H1 (cell line): ENCODE measurements at regions not wholly inside any gene's neighbourhood (a gene's known extent, or its start where the extent isn't known, plus 50 kb on each side); places are given as distances from the start of the nearest gene placed in this dataset.

Source experiments
- CTCF ChIA-PET: fragments of 300-600 bp; sonication (Branson Sonifier 250); formaldehyde crosslinking; loops from one replicate; lab custom pipeline; 2021; ENCODE audit not compliant: partially characterized antibody; lab: Charles Lee
- POLR2A ChIA-PET: fragments of 300-600 bp; sonication (Branson Sonifier 250); formaldehyde crosslinking; loops from one replicate; lab custom pipeline; 2021; ENCODE audit warnings: inconsistent platforms; ENCODE audit not compliant: partially characterized antibody; lab: Charles Lee
- DNase-seq, 2 experiments: peaks; one replicate each; pipeline versions ENCODE4 v3.0.0 to v3.0.0-alpha.2; 2010 to 2022; ENCODE audit warnings: low spot score in 2 of 2, low read depth in 1 of 2, mixed read lengths in 1 of 2
- FAIRE-seq: peaks from 2 replicates; lab custom pipeline; 2011; peaks lifted over from hg19 to GRCh38; lab: Jason Lieb, UNC
- H2AFZ ChIP-seq: 2 replicates; pipeline ENCODE4 v1.8.1; 2012; ENCODE audit warnings: low read length, inconsistent platforms
- H2AK5ac ChIP-seq: 2 replicates; pipeline ENCODE4 v1.6.1; 2013; ENCODE audit warnings: low read depth, low read length
- H2BK120ac ChIP-seq: replicated peaks from 2 replicates; pipeline ENCODE3; 2013; ENCODE audit warnings: low read depth, low read length, inconsistent platforms
- H2BK12ac ChIP-seq: 2 replicates; pipeline ENCODE4 v1.6.1; 2013; ENCODE audit warnings: low read depth, low read length
- H2BK15ac ChIP-seq: 2 replicates; pipeline ENCODE4 v1.6.1; 2013; ENCODE audit warnings: low read length
- H2BK20ac ChIP-seq: 2 replicates; pipeline ENCODE4 v1.6.1; 2013; ENCODE audit warnings: low read length
- H2BK5ac ChIP-seq: 2 replicates; pipeline ENCODE4 v1.6.1; 2013; ENCODE audit warnings: low read depth, low read length
- H3K14ac ChIP-seq: 2 replicates; pipeline ENCODE4 v1.6.1; 2013; ENCODE audit warnings: inconsistent platforms; ENCODE audit not compliant: insufficient read length
- H3K18ac ChIP-seq: 2 replicates; pipeline ENCODE4 v1.6.1; 2013; ENCODE audit warnings: low read length; ENCODE audit errors: extremely low read depth
- H3K23ac ChIP-seq: 2 replicates; pipeline ENCODE4 v1.6.1; 2013; ENCODE audit warnings: inconsistent platforms; ENCODE audit not compliant: insufficient read length
- H3K23me2 ChIP-seq: 2 replicates; pipeline ENCODE4 v1.6.1; 2013; ENCODE audit warnings: low read depth, low read length
- H3K27ac ChIP-seq: 2 replicates; pipeline ENCODE4 v1.6.1; 2011; ENCODE audit warnings: low read depth, low read length, inconsistent platforms
- H3K27me3 ChIP-seq, 4 experiments: replicated peaks in 1 of 4; 1 replicate in 1 of 4; 2 replicates in 3 of 4; pipeline versions ENCODE4 v1.6.1 to v1.8.1; 2011 to 2013; ENCODE audit warnings: low read length in 3 of 4, mild to moderate bottlenecking in 3 of 4, inconsistent platforms in 2 of 4, mixed read lengths in 2 of 4, moderate library complexity in 1 of 4; ENCODE audit not compliant: control insufficient read depth in 3 of 4, insufficient read depth in 3 of 4; ENCODE audit errors: extremely low read depth in 1 of 4
- H3K36me3 ChIP-seq, 4 experiments: 2 replicates each; pipeline versions ENCODE4 v1.6.1 to v1.8.1; 2011 to 2013; ENCODE audit warnings: mild to moderate bottlenecking in 4 of 4, low read length in 3 of 4, moderate library complexity in 2 of 4, control low read depth in 1 of 4, inconsistent platforms in 1 of 4; ENCODE audit not compliant: insufficient read depth in 4 of 4, control insufficient read depth in 2 of 4
- H3K4ac ChIP-seq: replicated peaks from 2 replicates; pipeline ENCODE3; 2013; ENCODE audit warnings: low read length, low read depth, mixed read lengths, inconsistent platforms; ENCODE audit not compliant: insufficient read length
- H3K4me1 ChIP-seq, 4 experiments: replicated peaks in 1 of 4; 1 replicate in 1 of 4; 2 replicates in 3 of 4; pipeline versions ENCODE4 v1.6.1 to v1.8.1; 2011 to 2013; ENCODE audit warnings: low read length in 3 of 4, inconsistent platforms in 2 of 4, mixed read lengths in 1 of 4; ENCODE audit not compliant: insufficient read depth in 4 of 4, control insufficient read depth in 3 of 4
- H3K4me2 ChIP-seq, 2 experiments: 2 replicates each; pipeline versions ENCODE4 v1.6.1 to v1.8.1; 2011 to 2013; ENCODE audit warnings: low read depth in 2 of 2, low read length in 2 of 2, control low read depth in 1 of 2, inconsistent platforms in 1 of 2, mild to moderate bottlenecking in 1 of 2; ENCODE audit not compliant: insufficient read depth in 1 of 2
- H3K4me3 ChIP-seq, 4 experiments: fragments of 200-600, 300-600 bp in 1 of 4; sonication (generic), shearing (Covaris generic), sonication (Bioruptor Twin) in 1 of 4; 2 replicates each; pipeline versions ENCODE4 v1.5.1 to v1.8.1; 2011 to 2016; ENCODE audit warnings: low read length in 4 of 4, low read depth in 3 of 4, control low read depth in 2 of 4, inconsistent platforms in 2 of 4, mild to moderate bottlenecking in 2 of 4, mixed read lengths in 1 of 4, moderate library complexity in 1 of 4; ENCODE audit not compliant: insufficient read depth in 2 of 4; ENCODE audit errors: extremely low read depth in 1 of 4
- H3K56ac ChIP-seq: replicated peaks from 2 replicates; pipeline ENCODE3; 2013; ENCODE audit warnings: low read depth, mild to moderate bottlenecking, mixed read lengths, low read length, inconsistent platforms; ENCODE audit not compliant: insufficient read length
- H3K79me1 ChIP-seq: 2 replicates; pipeline ENCODE4 v1.6.1; 2013; ENCODE audit warnings: low read depth, low read length, control low read depth
- H3K79me2 ChIP-seq, 2 experiments: 2 replicates each; pipeline versions ENCODE4 v1.6.1 to v1.8.1; 2012 to 2013; ENCODE audit warnings: low read length in 2 of 2, mild to moderate bottlenecking in 2 of 2, inconsistent platforms in 1 of 2; ENCODE audit not compliant: insufficient read depth in 2 of 2, control insufficient read depth in 1 of 2
- H3K9ac ChIP-seq, 4 experiments: replicated peaks in 1 of 4; 1 replicate in 1 of 4; 2 replicates in 3 of 4; pipeline versions ENCODE4 v1.6.1 to v1.8.1; 2011 to 2013; ENCODE audit warnings: low read depth in 3 of 4, low read length in 3 of 4, control low read depth in 2 of 4, mild to moderate bottlenecking in 2 of 4, moderate library complexity in 2 of 4, inconsistent platforms in 1 of 4; ENCODE audit errors: extremely low read depth in 1 of 4
- H3K9me3 ChIP-seq, 2 experiments: 2 replicates each; pipeline versions ENCODE4 v1.6.1 to v1.8.1; 2012 to 2013; ENCODE audit warnings: mild to moderate bottlenecking in 2 of 2, moderate library complexity in 2 of 2, control low read depth in 1 of 2, inconsistent platforms in 1 of 2, low read depth in 1 of 2, low read length in 1 of 2, mixed read lengths in 1 of 2; ENCODE audit not compliant: insufficient read depth in 2 of 2
- H4K20me1 ChIP-seq, 2 experiments: replicated peaks in 1 of 2; 2 replicates each; pipeline versions ENCODE3 to v1.8.1; 2011 to 2013; ENCODE audit warnings: inconsistent platforms in 2 of 2, low read length in 2 of 2, mild to moderate bottlenecking in 1 of 2; ENCODE audit not compliant: insufficient read depth in 2 of 2, control insufficient read depth in 1 of 2
- H4K5ac ChIP-seq: 2 replicates; pipeline ENCODE4 v1.6.1; 2013; ENCODE audit warnings: low read length, low read depth, mixed read lengths, inconsistent platforms; ENCODE audit not compliant: insufficient read length
- H4K8ac ChIP-seq: 2 replicates; pipeline ENCODE4 v1.8.0; 2013; ENCODE audit warnings: mild to moderate bottlenecking, moderate library complexity, low read length, inconsistent platforms; ENCODE audit not compliant: insufficient read depth; ENCODE audit errors: extremely low read depth
- H4K91ac ChIP-seq: replicated peaks from 2 replicates; pipeline ENCODE3; 2013; ENCODE audit warnings: low read length, mixed read lengths, inconsistent platforms; ENCODE audit not compliant: insufficient read length
- BACH1 ChIP-seq: IDR thresholded peaks from 2 replicates; pipeline ENCODE4 v1.6.1; 2012; ENCODE audit warnings: low read length, improper control_type of control experiment
- CEBPB ChIP-seq: IDR thresholded peaks from 2 replicates; pipeline ENCODE4 v1.6.1; 2012; ENCODE audit warnings: low read depth, low read length
- EZH2 ChIP-seq: fragments of 200-600 bp; sonication (generic); IDR thresholded peaks from 2 replicates; pipeline ENCODE4 v1.7.1; 2012; ENCODE audit warnings: low read depth, mild to moderate bottlenecking, moderate library complexity, low read length, inconsistent platforms; ENCODE audit not compliant: severe bottlenecking
- JUND ChIP-seq: IDR thresholded peaks from 2 replicates; pipeline ENCODE4 v1.6.1; 2011; ENCODE audit warnings: mild to moderate bottlenecking, improper control_type of control experiment, low read length
- KDM4A ChIP-seq: IDR thresholded peaks from one replicate; pipeline ENCODE4 v1.7.1; 2012; ENCODE audit warnings: low read depth, mild to moderate bottlenecking, moderate library complexity, low read length, inconsistent platforms; ENCODE audit not compliant: severe bottlenecking
- POLR2AphosphoS5 ChIP-seq: IDR thresholded peaks from 2 replicates; pipeline ENCODE4 v1.6.1; 2011; ENCODE audit warnings: low read depth, low read length
- RNF2 ChIP-seq: fragments of 200-900, 300-1000 bp; sonication (generic); IDR thresholded peaks from 2 replicates; pipeline ENCODE4 v1.7.1; 2016; ENCODE audit warnings: borderline replicate concordance, low read depth, mild to moderate bottlenecking, antibody characterized with exemption, low read length; ENCODE audit not compliant: poor library complexity, severe bottlenecking; ENCODE audit errors: missing control alignments
- SIN3A ChIP-seq, 2 experiments: IDR thresholded peaks in 1 of 2; conservative IDR thresholded peaks in 1 of 2; 2 replicates each; pipeline ENCODE4 v1.6.1; 2011 to 2012; ENCODE audit warnings: low read length in 2 of 2, improper control_type of control experiment in 1 of 2, low read depth in 1 of 2, mild to moderate bottlenecking in 1 of 2
- TAF7 ChIP-seq: optimal IDR thresholded peaks from 2 replicates; pipeline ENCODE3; 2011; ENCODE audit warnings: low read depth, mild to moderate bottlenecking, inconsistent platforms, low read length, moderate library complexity, borderline replicate concordance
- TEAD4 ChIP-seq: IDR thresholded peaks from 2 replicates; pipeline ENCODE4 v1.6.1; 2012; ENCODE audit warnings: low read depth, low read length, inconsistent platforms, mixed read lengths
- WGBS, 2 experiments: shearing (Covaris generic) in 1 of 2; methylation state at CpG; one replicate each; pipeline versions ENCODE4 v1.1.6 to v1.1.7; 2013 to 2015; ENCODE audit warnings: low lambda C conversion rate in 2 of 2, mixed read lengths in 2 of 2, inconsistent platforms in 1 of 2, low coverage in 1 of 2, missing lambda C conversion rate in 1 of 2; ENCODE audit not compliant: insufficient replicate concordance in 2 of 2, insufficient coverage in 1 of 2, insufficient read length in 1 of 2; ENCODE audit errors: extremely low coverage in 1 of 2, missing lambda C conversion rate in 1 of 2; 5-methylcytosine and 5-hydroxymethylcytosine counted together

GRCh38 chr14:95452893-95453712, 63.3 kb downstream of the SYNE3 start:
- no peak overlapping the region for H3K4ac ChIP-seq
- no peaks in the 10 kb centered on the region for H3K36me3 ChIP-seq
- H2AK5ac ChIP-seq, result no peak overlapping the region
- no peak overlapping the region for H4K5ac ChIP-seq
- H2AFZ ChIP-seq, result no peak overlapping the region
- no peak overlapping the region for H3K14ac ChIP-seq
- no peak overlapping the region for H2BK5ac ChIP-seq
- CTCF ChIA-PET, result interaction anchor here (1.0 to 13.2 kb wide), 32 partner anchors 9 to 233 kb away, joined by 3 to 129 read pairs (median 6); partner anchors contain the start of genes GLRX5 and TCL1B
- H2BK15ac ChIP-seq, result no peak overlapping the region
- no peak overlapping the region for H3K18ac ChIP-seq
- H3K56ac ChIP-seq, result no peak overlapping the region
- no peak overlapping the region for H3K4me3 ChIP-seq
- 77% methylated on average over 10 of the region's 10 CpGs; no CpG with 5 or more reads in 1 of the 2 experiments for WGBS, 2 experiments
- no peak overlapping the region for H2BK12ac ChIP-seq
- no peaks in the 10 kb centered on the region for H3K9me3 ChIP-seq
- H3K23ac ChIP-seq, result no peak overlapping the region
- no peak overlapping the region for H2BK120ac ChIP-seq
- H3K23me2 ChIP-seq, result no peaks in the 10 kb centered on the region
- no peak overlapping the region for H3K27ac ChIP-seq
- H3K4me1 ChIP-seq, result no peaks in the 10 kb centered on the region
- no peak overlapping the region for H4K91ac ChIP-seq
- H4K20me1 ChIP-seq, result no peaks in the 10 kb centered on the region
- no peak overlapping the region for H2BK20ac ChIP-seq
- FAIRE-seq (no peak), DNase-seq (no peak)
- H3K79me2 ChIP-seq, result no peaks in the 10 kb centered on the region
- H3K4me2 ChIP-seq, result no peak overlapping the region
- POLR2A ChIA-PET, result interaction anchor here (0.5 to 1.3 kb wide), 5 partner anchors 8 to 65 kb away, joined by 3 to 5 read pairs (median 3); no protein-coding TSS in a partner anchor
- no peak overlapping the region for H4K8ac ChIP-seq
- no peak overlapping the region for H3K9ac ChIP-seq
- no peaks in the 10 kb centered on the region for H3K79me1 ChIP-seq
- TF ChIP-seq POLR2AphosphoS5 (no peak), TAF7 (no peak), JUND (no peak), BACH1 (no peak), CEBPB (no peak), TEAD4 (no peak), RNF2 (no peak), EZH2 (no peak), KDM4A (no peak), SIN3A (conservative IDR thresholded peaks at IDR 0.05 in 1 of 2, IDR thresholded peaks at IDR 0.05 in 1 of 2; ENCODE audit: low read depth in 1 of 2, low read length in 2 of 2) (no peak)
- no peaks in the 10 kb centered on the region for H3K27me3 ChIP-seq
